ENCODE measurements at regions not wholly inside any gene's neighbourhood (a gene's known extent, or its start where the extent isn't known, plus 50 kb on each side); places are given as distances from the start of the nearest gene placed in this dataset.

- H3K27ac ChIP-seq (ENCODE audit: low read depth in 1 of 2, low read length in 1 of 2) = no peak overlapping the region
- WGBS, 2 donors = 93 to 95% methylated on average over 2 of the region's 2 CpGs
- no peak overlapping the region for H3K9ac ChIP-seq (ENCODE audit: insufficient read depth in 1 of 2, low read length in 2 of 2)
- no peak for TF ChIP-seq CTCF (IDR thresholded peaks at IDR 0.05; ENCODE audit: control extremely low read depth, extremely low read depth)
- H3K27me3 ChIP-seq (ENCODE audit: control insufficient read depth in 3 of 3, insufficient read depth in 3 of 3, low read length in 2 of 3) = peaks cover 0 to 2% (median 0%) of the 10 kb centered on the region in 3 donors
- no peaks in the 10 kb centered on the region for H3K9me3 ChIP-seq (ENCODE audit: control insufficient read depth in 4 of 4, insufficient read depth in 3 of 4, low read length in 3 of 4)
- no peaks in the 10 kb centered on the region for H3K4me1 ChIP-seq (ENCODE audit: control insufficient read depth in 5 of 5, insufficient read depth in 5 of 5, low read length in 5 of 5)
- no peaks in the 10 kb centered on the region for H3K36me3 ChIP-seq (ENCODE audit: control insufficient read depth in 4 of 4, insufficient read depth in 4 of 4, low read length in 4 of 4)
- ATAC-seq (ENCODE audit: insufficient read depth, low FRiP score) (no peak), DNase-seq (no peak)
- no peak overlapping the region for H3K4me3 ChIP-seq
These were observed 79.6 kb downstream of the LACC1 start for GRCh38 chr13:43959291-43959690.

- H3K4me3 ChIP-seq = no peak overlapping the region
- DNase-seq (no peak), ATAC-seq (ENCODE audit: insufficient read depth, low FRiP score) (no peak)
- TF ChIP-seq CTCF (IDR thresholded peaks at IDR 0.05; ENCODE audit: control extremely low read depth, extremely low read depth) = no peak
- H3K9ac ChIP-seq (ENCODE audit: insufficient read depth in 1 of 2, low read length in 2 of 2) = no peak overlapping the region
- peaks cover 0 to 2% (median 0%) of the 10 kb centered on the region in 3 donors for H3K27me3 ChIP-seq (ENCODE audit: control insufficient read depth in 3 of 3, insufficient read depth in 3 of 3, low read length in 2 of 3)
- H3K36me3 ChIP-seq (ENCODE audit: control insufficient read depth in 4 of 4, insufficient read depth in 4 of 4, low read length in 4 of 4) = no peaks in the 10 kb centered on the region
- no peaks in the 10 kb centered on the region for H3K4me1 ChIP-seq (ENCODE audit: control insufficient read depth in 5 of 5, insufficient read depth in 5 of 5, low read length in 5 of 5)
- WGBS, 2 donors = 91 to 93% methylated on average over 4 of the region's 4 CpGs
- H3K9me3 ChIP-seq (ENCODE audit: control insufficient read depth in 4 of 4, insufficient read depth in 3 of 4, low read length in 3 of 4) = no peaks in the 10 kb centered on the region
- no peak overlapping the region for H3K27ac ChIP-seq (ENCODE audit: low read depth in 1 of 2, low read length in 1 of 2)
These were observed 82.2 kb downstream of the LACC1 start for GRCh38 chr13:43961909-43962308.

DNA sequence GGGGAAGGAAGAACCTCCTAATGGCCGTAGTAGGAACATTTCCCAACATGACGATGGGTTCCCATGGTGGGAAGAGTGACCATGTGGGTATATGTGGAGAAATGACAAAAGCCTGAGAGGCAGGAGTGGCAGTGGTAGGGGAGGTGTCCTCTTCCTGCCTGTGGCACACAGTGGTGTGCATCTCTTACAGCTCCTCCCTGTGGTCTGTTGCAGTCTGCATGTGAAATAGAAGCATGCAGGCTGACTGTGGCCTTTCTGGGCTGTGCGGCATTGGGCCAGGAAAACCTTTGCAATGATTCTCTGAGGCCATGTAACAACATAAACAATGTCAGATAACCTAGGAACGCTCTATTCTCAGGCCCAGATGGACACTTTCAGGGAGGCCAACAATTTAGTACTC, 84.0 kb downstream of the LACC1 start:
- 84 to 85% methylated on average over 4 of the region's 4 CpGs for WGBS, 2 donors
- ATAC-seq (ENCODE audit: insufficient read depth, low FRiP score) (no peak), DNase-seq (no peak)
- Histone ChIP-seq H3K36me3 (ENCODE audit: control insufficient read depth in 4 of 4, insufficient read depth in 4 of 4, low read length in 4 of 4) (no peaks in the 10 kb centered on the region), H3K9me3 (ENCODE audit: control insufficient read depth in 4 of 4, insufficient read depth in 3 of 4, low read length in 3 of 4) (no peaks in the 10 kb centered on the region), H3K4me1 (ENCODE audit: control insufficient read depth in 5 of 5, insufficient read depth in 5 of 5, low read length in 5 of 5) (no peaks in the 10 kb centered on the region), H3K27me3 (ENCODE audit: control insufficient read depth in 3 of 3, insufficient read depth in 3 of 3, low read length in 2 of 3) (peaks cover 0 to 2% (median 0%) of the 10 kb centered on the region in 3 donors), H3K9ac (ENCODE audit: insufficient read depth in 1 of 2, low read length in 2 of 2) (no peak overlapping the region), H3K4me3 (no peak overlapping the region), H3K27ac (ENCODE audit: low read depth in 1 of 2, low read length in 1 of 2) (no peak overlapping the region)
- no peak for TF ChIP-seq CTCF (IDR thresholded peaks at IDR 0.05; ENCODE audit: control extremely low read depth, extremely low read depth)
